ENCODE measurements at regions not wholly inside any gene's neighbourhood (a gene's known extent, or its start where the extent isn't known, plus 50 kb on each side); places are given as distances from the start of the nearest gene placed in this dataset.

DNA sequence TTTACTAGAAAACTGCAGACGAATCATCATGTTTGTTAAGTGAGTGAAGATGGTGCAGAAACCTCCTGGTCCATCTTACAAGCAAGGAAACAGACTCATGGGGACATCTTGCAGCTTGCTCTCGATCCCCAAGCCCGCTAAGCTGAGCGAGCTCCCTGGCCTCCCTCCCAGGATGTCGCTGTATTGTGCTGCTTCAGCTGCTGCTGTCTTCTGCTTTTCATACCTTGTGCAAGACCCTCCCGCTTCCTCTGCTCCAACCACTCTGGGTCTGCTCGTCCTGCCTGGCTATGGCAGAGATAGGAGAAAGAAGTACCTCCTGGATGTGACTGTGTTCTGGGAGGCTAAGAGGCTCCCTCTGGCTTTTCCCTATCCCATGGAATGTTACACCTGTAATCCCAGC, 285.2 kb upstream of the FZD8 start:
- ChIA-PET POLR2A (no interaction called here), CTCF (no interaction called here), RAD21 (ENCODE audit: low non-redundant PET in 1 of 2, low total read pairs in 2 of 2, uncharacterized antibody in 2 of 2, unreplicated experiment in 2 of 2) (no interaction called here)
- no peak overlapping the region for H3K27ac ChIP-seq (ENCODE audit: low read depth, low read length)
- no peak overlapping the region for H3K4me3 ChIP-seq (replicated peaks in 1 of 2; ENCODE audit: low read depth in 1 of 2, low read length in 2 of 2)
- DNase-seq (ENCODE audit: low read depth, low spot score) (no peak), ATAC-seq (no peak)
- TF ChIP-seq ELF1 (IDR thresholded peaks at IDR 0.05; ENCODE audit: borderline replicate concordance, low read depth) = no peak
- no peak for TF ChIP-seq ZNF274 (IDR thresholded peaks at IDR 0.05; ENCODE audit: low read depth, low read length)
- TF ChIP-seq, protein P1, sequence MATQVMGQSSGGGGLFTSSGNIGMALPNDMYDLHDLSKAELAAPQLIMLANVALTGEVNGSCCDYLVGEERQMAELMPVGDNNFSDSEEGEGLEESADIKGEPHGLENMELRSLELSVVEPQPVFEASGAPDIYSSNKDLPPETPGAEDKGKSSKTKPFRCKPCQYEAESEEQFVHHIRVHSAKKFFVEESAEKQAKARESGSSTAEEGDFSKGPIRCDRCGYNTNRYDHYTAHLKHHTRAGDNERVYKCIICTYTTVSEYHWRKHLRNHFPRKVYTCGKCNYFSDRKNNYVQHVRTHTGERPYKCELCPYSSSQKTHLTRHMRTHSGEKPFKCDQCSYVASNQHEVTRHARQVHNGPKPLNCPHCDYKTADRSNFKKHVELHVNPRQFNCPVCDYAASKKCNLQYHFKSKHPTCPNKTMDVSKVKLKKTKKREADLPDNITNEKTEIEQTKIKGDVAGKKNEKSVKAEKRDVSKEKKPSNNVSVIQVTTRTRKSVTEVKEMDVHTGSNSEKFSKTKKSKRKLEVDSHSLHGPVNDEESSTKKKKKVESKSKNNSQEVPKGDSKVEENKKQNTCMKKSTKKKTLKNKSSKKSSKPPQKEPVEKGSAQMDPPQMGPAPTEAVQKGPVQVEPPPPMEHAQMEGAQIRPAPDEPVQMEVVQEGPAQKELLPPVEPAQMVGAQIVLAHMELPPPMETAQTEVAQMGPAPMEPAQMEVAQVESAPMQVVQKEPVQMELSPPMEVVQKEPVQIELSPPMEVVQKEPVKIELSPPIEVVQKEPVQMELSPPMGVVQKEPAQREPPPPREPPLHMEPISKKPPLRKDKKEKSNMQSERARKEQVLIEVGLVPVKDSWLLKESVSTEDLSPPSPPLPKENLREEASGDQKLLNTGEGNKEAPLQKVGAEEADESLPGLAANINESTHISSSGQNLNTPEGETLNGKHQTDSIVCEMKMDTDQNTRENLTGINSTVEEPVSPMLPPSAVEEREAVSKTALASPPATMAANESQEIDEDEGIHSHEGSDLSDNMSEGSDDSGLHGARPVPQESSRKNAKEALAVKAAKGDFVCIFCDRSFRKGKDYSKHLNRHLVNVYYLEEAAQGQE (IDR thresholded peaks at IDR 0.05; ENCODE audit: low read depth) = no peak
- TF ChIP-seq SRF (IDR thresholded peaks at IDR 0.05; ENCODE audit: low read depth) = no peak
- no peak for TF ChIP-seq CEBPB (IDR thresholded peaks at IDR 0.05; ENCODE audit: low read depth)
- TF ChIP-seq, protein P2, sequence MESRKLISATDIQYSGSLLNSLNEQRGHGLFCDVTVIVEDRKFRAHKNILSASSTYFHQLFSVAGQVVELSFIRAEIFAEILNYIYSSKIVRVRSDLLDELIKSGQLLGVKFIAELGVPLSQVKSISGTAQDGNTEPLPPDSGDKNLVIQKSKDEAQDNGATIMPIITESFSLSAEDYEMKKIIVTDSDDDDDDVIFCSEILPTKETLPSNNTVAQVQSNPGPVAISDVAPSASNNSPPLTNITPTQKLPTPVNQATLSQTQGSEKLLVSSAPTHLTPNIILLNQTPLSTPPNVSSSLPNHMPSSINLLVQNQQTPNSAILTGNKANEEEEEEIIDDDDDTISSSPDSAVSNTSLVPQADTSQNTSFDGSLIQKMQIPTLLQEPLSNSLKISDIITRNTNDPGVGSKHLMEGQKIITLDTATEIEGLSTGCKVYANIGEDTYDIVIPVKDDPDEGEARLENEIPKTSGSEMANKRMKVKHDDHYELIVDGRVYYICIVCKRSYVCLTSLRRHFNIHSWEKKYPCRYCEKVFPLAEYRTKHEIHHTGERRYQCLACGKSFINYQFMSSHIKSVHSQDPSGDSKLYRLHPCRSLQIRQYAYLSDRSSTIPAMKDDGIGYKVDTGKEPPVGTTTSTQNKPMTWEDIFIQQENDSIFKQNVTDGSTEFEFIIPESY (IDR thresholded peaks at IDR 0.05; ENCODE audit: extremely low read depth, insufficient replicate concordance, low read length) = no peak
- no peak for TF ChIP-seq RAD21 (IDR thresholded peaks at IDR 0.05; ENCODE audit: low read depth)
- TF ChIP-seq TCF7L2 (IDR thresholded peaks at IDR 0.05; ENCODE audit: borderline replicate concordance, extremely low read depth, insufficient read depth, insufficient read length) = no peak
- TF ChIP-seq, protein P3, sequence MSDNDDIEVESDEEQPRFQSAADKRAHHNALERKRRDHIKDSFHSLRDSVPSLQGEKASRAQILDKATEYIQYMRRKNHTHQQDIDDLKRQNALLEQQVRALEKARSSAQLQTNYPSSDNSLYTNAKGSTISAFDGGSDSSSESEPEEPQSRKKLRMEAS (IDR thresholded peaks at IDR 0.05) = no peak
- TF ChIP-seq ZFX (IDR thresholded peaks at IDR 0.05) = no peak
- TF ChIP-seq, protein P4, sequence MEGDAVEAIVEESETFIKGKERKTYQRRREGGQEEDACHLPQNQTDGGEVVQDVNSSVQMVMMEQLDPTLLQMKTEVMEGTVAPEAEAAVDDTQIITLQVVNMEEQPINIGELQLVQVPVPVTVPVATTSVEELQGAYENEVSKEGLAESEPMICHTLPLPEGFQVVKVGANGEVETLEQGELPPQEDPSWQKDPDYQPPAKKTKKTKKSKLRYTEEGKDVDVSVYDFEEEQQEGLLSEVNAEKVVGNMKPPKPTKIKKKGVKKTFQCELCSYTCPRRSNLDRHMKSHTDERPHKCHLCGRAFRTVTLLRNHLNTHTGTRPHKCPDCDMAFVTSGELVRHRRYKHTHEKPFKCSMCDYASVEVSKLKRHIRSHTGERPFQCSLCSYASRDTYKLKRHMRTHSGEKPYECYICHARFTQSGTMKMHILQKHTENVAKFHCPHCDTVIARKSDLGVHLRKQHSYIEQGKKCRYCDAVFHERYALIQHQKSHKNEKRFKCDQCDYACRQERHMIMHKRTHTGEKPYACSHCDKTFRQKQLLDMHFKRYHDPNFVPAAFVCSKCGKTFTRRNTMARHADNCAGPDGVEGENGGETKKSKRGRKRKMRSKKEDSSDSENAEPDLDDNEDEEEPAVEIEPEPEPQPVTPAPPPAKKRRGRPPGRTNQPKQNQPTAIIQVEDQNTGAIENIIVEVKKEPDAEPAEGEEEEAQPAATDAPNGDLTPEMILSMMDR (IDR thresholded peaks at IDR 0.05 in 2 of 3, conservative IDR thresholded peaks at IDR 0.05 in 1 of 3; ENCODE audit: borderline replicate concordance in 1 of 3, insufficient read depth in 1 of 3, low read depth in 2 of 3, low read length in 2 of 3) = no peak
- TF ChIP-seq YY1 (IDR thresholded peaks at IDR 0.05; ENCODE audit: extremely low read depth, insufficient replicate concordance, low read depth, low read length) = no peak
- intact Hi-C loops (cut with micrococcal nuclease) = no loop called here
- H2AFZ ChIP-seq (ENCODE audit: low read depth, low read length, poor library complexity, severe bottlenecking) = no peak overlapping the region
- no peaks in the 10 kb centered on the region for H3K79me2 ChIP-seq (ENCODE audit: insufficient read depth, low read length)
- no peaks in the 10 kb centered on the region; a peak in 1 of 4 replicates for H3K9me3 ChIP-seq (ENCODE audit: control insufficient read depth in 1 of 2, insufficient read depth in 1 of 2, low read depth in 1 of 2, low read length in 2 of 2)
- H3K36me3 ChIP-seq (ENCODE audit: control insufficient read depth in 1 of 2, insufficient read depth in 2 of 2, low read length in 2 of 2) = no peaks in the 10 kb centered on the region
- no peak overlapping the region for H3K4me2 ChIP-seq (ENCODE audit: low read length)
- no peaks in the 10 kb centered on the region for H3K9me2 ChIP-seq (ENCODE audit: insufficient read depth)
- no peaks in the 10 kb centered on the region for H3K4me1 ChIP-seq (ENCODE audit: control insufficient read depth in 1 of 2, insufficient read depth in 2 of 2, low read length in 2 of 2)
- no TSS peak for BruUV-seq (replicated peaks)
- no peak overlapping the region for H3K9ac ChIP-seq (ENCODE audit: low read length)
- H4K20me1 ChIP-seq (ENCODE audit: insufficient read depth) = no peaks in the 10 kb centered on the region
- no peaks in the 10 kb centered on the region for H3K27me3 ChIP-seq (ENCODE audit: insufficient read depth, low read length)
